Activated CD4-positive, alpha-beta memory T cell treated with anti-CD3 and anti-CD28 coated beads for 36 hours (primary cell): ENCODE measurements at regions not wholly inside any gene's neighbourhood (a gene's known extent, or its start where the extent isn't known, plus 50 kb on each side); places are given as distances from the start of the nearest gene placed in this dataset.

Source experiments
- CTCF ChIA-PET: fragments of 350-600 bp; sonication (Branson Sonifier 250); formaldehyde crosslinking; loops from one replicate; lab custom pipeline; 2021; ENCODE audit warnings: antibody characterized with exemption, inconsistent platforms; lab: Charles Lee
- POLR2A ChIA-PET: fragments of 350-600 bp; sonication (Branson Sonifier 250); formaldehyde crosslinking; loops from one replicate; lab custom pipeline; 2021; ENCODE audit warnings: antibody characterized with exemption; lab: Charles Lee
- DNase-seq: peaks from one replicate; pipeline ENCODE4 v3.0.0-alpha.2; 2020
- H3K27ac Mint-ChIP-seq: one replicate; pipeline ENCODE4 v1.8.0; 2021; ENCODE audit warnings: mixed read lengths
- H3K27me3 Mint-ChIP-seq: one replicate; pipeline ENCODE4 v1.8.0; 2021; ENCODE audit warnings: mixed read lengths
- H3K36me3 Mint-ChIP-seq: one replicate; pipeline ENCODE4 v1.8.0; 2021; ENCODE audit warnings: mixed read lengths
- H3K4me1 Mint-ChIP-seq: one replicate; pipeline ENCODE4 v1.8.0; 2021; ENCODE audit warnings: low read depth, mixed read lengths
- H3K4me3 Mint-ChIP-seq: one replicate; pipeline ENCODE4 v1.8.0; 2021; ENCODE audit warnings: mild to moderate bottlenecking, mixed read lengths
- H3K9me3 Mint-ChIP-seq: one replicate; pipeline ENCODE4 v1.8.0; 2021; ENCODE audit warnings: mixed read lengths
- intact Hi-C: fragments of 100-400 bp; cut with micrococcal nuclease; formaldehyde crosslinking; loops from one replicate; pipeline ENCODE4 v1.15.1; 2023

- no peaks in the 10 kb centered on the region for H3K27me3 Mint-ChIP-seq
- H3K36me3 Mint-ChIP-seq = no peaks in the 10 kb centered on the region
- ChIA-PET POLR2A (no interaction called here), CTCF (no interaction called here)
- intact Hi-C loops = no loop called here
- no peaks in the 10 kb centered on the region for H3K4me1 Mint-ChIP-seq
- no peaks in the 10 kb centered on the region for H3K9me3 Mint-ChIP-seq
- no peak overlapping the region for H3K4me3 Mint-ChIP-seq
- H3K27ac Mint-ChIP-seq = no peak overlapping the region
- no peak for DNase-seq
These were observed 190.3 kb upstream of the PCSK2 start for GRCh38 chr20:17036541-17036940.

DNA sequence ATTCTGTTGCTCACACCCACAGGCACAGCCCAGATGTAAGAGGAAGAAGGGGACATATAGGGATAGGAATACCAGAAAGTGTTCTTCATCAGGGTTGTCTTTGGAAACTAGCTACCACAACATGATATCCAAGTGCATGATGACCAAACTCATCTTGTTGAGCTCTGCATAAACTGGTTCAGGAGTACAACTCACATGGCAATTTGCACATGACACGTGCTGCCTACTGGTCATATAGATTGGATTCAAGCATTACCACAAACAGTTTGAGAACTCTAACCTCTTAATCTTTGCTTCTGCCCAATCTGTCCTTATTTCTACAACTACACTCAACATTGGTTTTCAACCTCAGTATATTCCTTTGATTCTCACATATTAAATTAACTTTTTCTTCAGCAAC, 184.7 kb upstream of the PCSK2 start:
- Mint-ChIP-seq H3K27ac (no peak overlapping the region), H3K36me3 (no peaks in the 10 kb centered on the region), H3K9me3 (no peaks in the 10 kb centered on the region), H3K4me1 (no peaks in the 10 kb centered on the region), H3K4me3 (no peak overlapping the region), H3K27me3 (no peaks in the 10 kb centered on the region)
- no peak for DNase-seq
- ChIA-PET CTCF (no interaction called here), POLR2A (no interaction called here)
- intact Hi-C loops = no loop called here

- ChIA-PET CTCF (no interaction called here), POLR2A (no interaction called here)
- H3K36me3 Mint-ChIP-seq = no peaks in the 10 kb centered on the region
- H3K27me3 Mint-ChIP-seq = no peaks in the 10 kb centered on the region
- no peak overlapping the region for H3K27ac Mint-ChIP-seq
- H3K9me3 Mint-ChIP-seq = no peaks in the 10 kb centered on the region
- H3K4me1 Mint-ChIP-seq = no peaks in the 10 kb centered on the region
- DNase-seq = no peak
- intact Hi-C loops = no loop called here
- H3K4me3 Mint-ChIP-seq = no peak overlapping the region
These were observed 183.5 kb upstream of the PCSK2 start for GRCh38 chr20:17043323-17043722.

DNA sequence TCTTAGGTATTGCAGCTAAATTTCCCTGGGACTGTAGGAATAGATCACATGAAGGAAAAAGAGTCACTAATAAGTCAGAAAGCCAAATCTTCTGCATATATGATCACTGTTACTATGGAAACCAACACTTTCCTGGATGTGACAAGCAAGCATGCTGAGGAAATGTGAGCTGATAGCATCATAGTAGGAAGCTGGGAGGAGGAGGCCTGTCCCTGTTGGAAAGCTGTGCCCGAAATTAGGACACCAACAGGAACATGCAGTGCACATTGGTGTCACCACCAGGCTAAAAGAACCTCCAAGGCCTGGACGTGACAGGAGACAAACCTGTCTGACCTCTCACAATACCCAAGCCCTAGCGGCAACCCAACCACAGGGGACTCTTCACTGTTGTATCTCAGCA, 181.9 kb upstream of the PCSK2 start:
- DNase-seq = no peak
- H3K36me3 Mint-ChIP-seq = no peaks in the 10 kb centered on the region
- H3K27ac Mint-ChIP-seq = no peak overlapping the region
- ChIA-PET CTCF (no interaction called here), POLR2A (no interaction called here)
- H3K4me1 Mint-ChIP-seq = no peaks in the 10 kb centered on the region
- H3K9me3 Mint-ChIP-seq = no peaks in the 10 kb centered on the region
- no peak overlapping the region for H3K4me3 Mint-ChIP-seq
- intact Hi-C loops = no loop called here
- H3K27me3 Mint-ChIP-seq = no peaks in the 10 kb centered on the region

DNA sequence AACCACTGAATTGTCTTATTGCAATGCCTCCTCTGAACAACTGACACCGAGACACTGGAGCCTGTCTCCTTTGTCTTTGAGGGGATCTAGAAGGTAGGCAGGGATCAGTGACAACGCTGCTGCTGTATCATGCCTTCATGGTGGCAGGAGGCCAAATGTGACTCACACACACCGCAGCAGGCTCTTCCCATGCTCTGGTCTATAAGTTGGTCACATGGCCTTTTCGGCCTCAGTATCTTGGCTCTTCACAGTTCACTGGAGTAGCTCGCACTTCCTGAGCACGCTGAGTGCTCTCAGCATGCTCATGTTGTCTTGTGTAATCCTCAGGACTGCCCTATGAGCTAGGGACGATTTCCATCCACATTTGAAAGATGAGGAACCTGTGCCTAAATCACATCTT, 167.4 kb upstream of the PCSK2 start:
- H3K9me3 Mint-ChIP-seq = peaks cover 11% of the 10 kb centered on the region
- H3K36me3 Mint-ChIP-seq = no peaks in the 10 kb centered on the region

GRCh38 chr20:17061715-17062114, 165.1 kb upstream of the PCSK2 start:
- Mint-ChIP-seq H3K27me3 (no peaks in the 10 kb centered on the region), H3K4me3 (no peak overlapping the region), H3K27ac (no peak overlapping the region), H3K36me3 (no peaks in the 10 kb centered on the region), H3K4me1 (no peaks in the 10 kb centered on the region), H3K9me3 (peaks cover 11% of the 10 kb centered on the region)
- ChIA-PET CTCF (no interaction called here), POLR2A (no interaction called here)
- intact Hi-C loops = no loop called here
- no peak for DNase-seq

More for the DNA sequence above, 167.4 kb upstream of the PCSK2 start:
- Mint-ChIP-seq H3K4me1 (no peaks in the 10 kb centered on the region), H3K4me3 (no peak overlapping the region), H3K27ac (no peak overlapping the region), H3K27me3 (no peaks in the 10 kb centered on the region)
- no peak for DNase-seq
- ChIA-PET CTCF (no interaction called here), POLR2A (no interaction called here)
- intact Hi-C loops = no loop called here

DNA sequence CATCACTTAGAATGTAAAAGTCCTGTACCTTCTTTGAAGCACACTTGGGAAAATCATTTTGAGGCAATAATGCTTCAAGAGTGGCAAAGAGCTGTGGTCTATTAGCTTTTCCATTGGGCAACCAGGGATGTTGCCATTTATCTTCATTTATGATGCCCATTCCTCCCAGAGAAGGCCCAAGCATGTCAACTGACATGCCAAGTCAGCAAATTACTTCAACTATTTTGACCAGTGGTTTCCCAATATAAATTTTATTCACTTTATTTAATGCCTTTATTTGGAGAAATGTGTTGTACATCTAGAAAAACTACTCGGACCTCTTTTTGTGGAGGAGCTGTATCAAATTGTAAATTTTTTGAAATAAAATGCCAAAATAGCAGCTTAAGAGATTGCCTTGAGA, 164.1 kb upstream of the PCSK2 start:
- no peaks in the 10 kb centered on the region for H3K36me3 Mint-ChIP-seq
- H3K4me3 Mint-ChIP-seq = no peak overlapping the region
- intact Hi-C loops = no loop called here
- no peaks in the 10 kb centered on the region for H3K27me3 Mint-ChIP-seq
- ChIA-PET POLR2A (no interaction called here), CTCF (no interaction called here)
- H3K9me3 Mint-ChIP-seq = peaks cover 5% of the 10 kb centered on the region
- no peaks in the 10 kb centered on the region for H3K4me1 Mint-ChIP-seq
- no peak for DNase-seq
- no peak overlapping the region for H3K27ac Mint-ChIP-seq

DNA sequence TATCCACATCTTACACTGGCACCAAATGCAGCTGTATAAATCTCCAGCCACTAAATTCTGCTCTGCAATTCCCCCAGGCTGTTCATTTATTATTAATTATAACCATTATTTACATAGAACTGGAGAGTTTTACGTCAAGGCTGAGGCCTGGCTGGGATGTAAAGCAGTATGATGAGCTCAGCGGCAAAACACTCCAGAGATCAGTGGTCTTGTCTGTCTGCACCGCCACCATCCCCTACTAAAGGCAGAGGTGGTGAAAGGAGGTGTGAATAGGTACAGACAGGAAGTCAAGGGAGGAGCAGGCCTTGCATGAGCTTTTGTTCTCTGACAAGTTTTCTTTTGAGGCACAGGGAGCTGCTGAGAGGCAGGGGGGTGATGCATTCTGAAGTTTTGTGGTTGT, 159.9 kb upstream of the PCSK2 start:
- CTCF ChIA-PET = no interaction called here
- no peaks in the 10 kb centered on the region for H3K36me3 Mint-ChIP-seq
- H3K9me3 Mint-ChIP-seq = no peaks in the 10 kb centered on the region
- no peak for DNase-seq
- no peak overlapping the region for H3K4me3 Mint-ChIP-seq
- H3K27ac Mint-ChIP-seq = no peak overlapping the region
- no peaks in the 10 kb centered on the region for H3K4me1 Mint-ChIP-seq
- POLR2A ChIA-PET = no interaction called here
- intact Hi-C loops = no loop called here
- H3K27me3 Mint-ChIP-seq = no peaks in the 10 kb centered on the region

- no peaks in the 10 kb centered on the region for H3K4me1 Mint-ChIP-seq
- H3K9me3 Mint-ChIP-seq = peaks cover 6% of the 10 kb centered on the region
- ChIA-PET POLR2A (no interaction called here), CTCF (no interaction called here)
- H3K27ac Mint-ChIP-seq = no peak overlapping the region
- no peaks in the 10 kb centered on the region for H3K27me3 Mint-ChIP-seq
- intact Hi-C loops = no loop called here
- H3K4me3 Mint-ChIP-seq = no peak overlapping the region
- DNase-seq = no peak
- H3K36me3 Mint-ChIP-seq = no peaks in the 10 kb centered on the region
These were observed 158.6 kb upstream of the PCSK2 start for GRCh38 chr20:17068084-17068711.

GRCh38 chr20:17077030-17077429, 149.8 kb upstream of the PCSK2 start:
- no peaks in the 10 kb centered on the region for H3K4me1 Mint-ChIP-seq
- DNase-seq = no peak
- ChIA-PET POLR2A (interaction anchor here (0.5 kb wide), 1 partner anchor 45 kb away, joined by 3 read pairs; no protein-coding TSS in a partner anchor), CTCF (interaction anchor here (0.6 to 1.0 kb wide), 2 partner anchors 28 to 342 kb away, joined by 3 read pairs; no protein-coding TSS in a partner anchor)
- intact Hi-C loops = no loop called here
- H3K9me3 Mint-ChIP-seq = peaks cover 11% of the 10 kb centered on the region
- no peaks in the 10 kb centered on the region for H3K36me3 Mint-ChIP-seq
- no peak overlapping the region for H3K4me3 Mint-ChIP-seq
- no peak overlapping the region for H3K27ac Mint-ChIP-seq
- no peaks in the 10 kb centered on the region for H3K27me3 Mint-ChIP-seq

DNA sequence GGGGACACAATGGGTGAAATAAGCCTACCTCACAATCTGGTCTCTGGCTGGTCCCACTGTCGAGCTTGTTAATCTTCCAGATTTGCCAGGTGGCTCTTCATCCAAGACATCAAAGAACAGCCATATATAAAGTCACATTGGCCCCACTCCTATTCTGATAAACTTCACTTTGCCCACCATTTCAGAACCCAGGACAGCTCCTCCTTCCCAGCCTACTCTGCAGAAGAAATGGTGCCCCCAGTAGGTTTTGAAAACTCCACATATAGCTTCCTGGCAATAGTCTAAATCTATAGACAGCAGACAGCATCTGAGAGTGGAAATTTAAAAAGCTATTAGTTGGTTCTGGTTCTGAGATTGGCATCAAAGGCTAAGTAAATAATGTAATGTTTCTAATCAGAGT, 143.1 kb upstream of the PCSK2 start:
- Mint-ChIP-seq H3K27me3 (no peaks in the 10 kb centered on the region), H3K27ac (no peak overlapping the region)
- intact Hi-C loops = no loop called here

GRCh38 chr20:17084909-17085308, 141.9 kb upstream of the PCSK2 start:
- Mint-ChIP-seq H3K27ac (no peak overlapping the region), H3K27me3 (no peaks in the 10 kb centered on the region), H3K9me3 (peaks cover 5% of the 10 kb centered on the region), H3K36me3 (no peaks in the 10 kb centered on the region), H3K4me3 (no peak overlapping the region), H3K4me1 (no peaks in the 10 kb centered on the region)
- DNase-seq = no peak
- intact Hi-C loops = no loop called here
- ChIA-PET CTCF (no interaction called here), POLR2A (no interaction called here)

More for the DNA sequence above, 143.1 kb upstream of the PCSK2 start:
- H3K9me3 Mint-ChIP-seq = peaks cover 5% of the 10 kb centered on the region
- no peaks in the 10 kb centered on the region for H3K4me1 Mint-ChIP-seq
- no peak overlapping the region for H3K4me3 Mint-ChIP-seq
- POLR2A ChIA-PET = no interaction called here
- no peak for DNase-seq
- no peaks in the 10 kb centered on the region for H3K36me3 Mint-ChIP-seq
- CTCF ChIA-PET = no interaction called here

DNA sequence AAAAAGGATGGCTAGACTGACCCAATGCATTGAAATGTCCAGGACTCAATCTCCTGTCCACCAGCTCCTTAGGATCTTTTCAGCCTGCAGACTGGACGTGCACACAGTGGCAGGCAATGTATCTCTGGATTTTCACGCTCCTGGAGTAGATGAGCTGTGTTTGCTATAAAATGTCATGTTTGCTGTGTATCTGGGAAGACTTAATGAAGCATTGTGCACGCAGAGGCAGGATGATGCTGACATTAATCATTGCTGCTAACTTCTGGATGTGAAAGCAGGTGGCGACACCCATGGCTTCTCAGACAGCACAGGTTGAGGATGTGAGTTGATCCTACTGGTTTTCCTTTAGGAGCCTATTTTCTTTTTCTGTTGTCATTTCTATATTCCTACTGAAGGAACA, 133.1 kb upstream of the PCSK2 start:
- intact Hi-C loops = no loop called here
- Mint-ChIP-seq H3K27ac (no peak overlapping the region), H3K4me3 (no peak overlapping the region), H3K36me3 (no peaks in the 10 kb centered on the region), H3K4me1 (no peaks in the 10 kb centered on the region), H3K9me3 (no peaks in the 10 kb centered on the region), H3K27me3 (no peaks in the 10 kb centered on the region)
- CTCF ChIA-PET = no interaction called here
- POLR2A ChIA-PET = no interaction called here
- no peak for DNase-seq
